Adipocyte (in vitro differentiated cells): ENCODE measurements at regions not wholly inside any gene's neighbourhood (a gene's known extent, or its start where the extent isn't known, plus 50 kb on each side); places are given as distances from the start of the nearest gene placed in this dataset.
A peak's percentile ranks its signal among the peaks of the same experiment; 100 is the strongest.

Experiments
- DNase-seq: peaks from one replicate; pipeline ENCODE4 v3.0.0-alpha.2; 2015; ENCODE audit warnings: low read depth
- H3K27me3 ChIP-seq: replicated peaks from 2 replicates; pipeline ENCODE4 v1.7.0; 2013; ENCODE audit warnings: mild to moderate bottlenecking, low read length, moderate library complexity; ENCODE audit not compliant: control insufficient read depth, insufficient read depth
- H3K36me3 ChIP-seq: 2 replicates; pipeline ENCODE4 v1.7.0; 2013; ENCODE audit warnings: low read length, mild to moderate bottlenecking, moderate library complexity; ENCODE audit not compliant: control insufficient read depth, insufficient read depth, severe bottlenecking
- H3K4me1 ChIP-seq: 2 replicates; pipeline ENCODE4 v1.7.0; 2013; ENCODE audit warnings: mild to moderate bottlenecking, low read length, moderate library complexity; ENCODE audit not compliant: control insufficient read depth, insufficient read depth
- H3K4me3 ChIP-seq: 2 replicates; pipeline ENCODE4 v1.7.0; 2013; ENCODE audit warnings: mild to moderate bottlenecking, low read length, moderate library complexity
- H3K9ac ChIP-seq: 2 replicates; pipeline ENCODE4 v1.7.0; 2013; ENCODE audit warnings: mild to moderate bottlenecking, low read length, moderate library complexity
- H3K9me3 ChIP-seq: 2 replicates; pipeline ENCODE4 v1.7.0; 2013; ENCODE audit warnings: mild to moderate bottlenecking, low read length, moderate library complexity; ENCODE audit not compliant: control insufficient read depth

DNA sequence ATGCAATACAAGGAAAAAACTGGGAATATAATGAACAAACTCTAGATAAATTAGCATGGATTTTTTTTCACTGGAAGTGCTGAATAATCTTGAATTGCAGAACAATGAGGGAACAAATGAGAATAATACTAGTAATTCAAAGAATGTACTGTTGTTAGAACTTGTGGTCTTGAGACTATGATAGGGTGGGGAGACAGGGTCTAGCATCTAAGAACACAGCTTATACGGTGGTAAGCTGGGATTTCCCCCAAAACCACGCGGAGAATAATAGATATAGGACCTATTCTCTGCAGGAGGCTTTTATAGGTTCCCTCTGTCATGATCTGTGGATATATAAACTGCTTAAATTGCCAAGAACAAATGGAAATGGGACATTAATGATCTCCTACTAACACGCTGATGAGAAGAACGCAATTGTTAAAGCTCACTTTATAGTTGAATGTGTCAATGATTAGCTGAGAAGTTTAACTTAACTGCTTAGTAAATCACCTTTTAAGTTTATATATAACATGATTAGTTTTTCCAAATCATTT lies 692.3 kb downstream of the ZPLD1 start:
- Histone ChIP-seq H3K27me3 (no peaks in the 10 kb centered on the region), H3K9me3 (no peaks in the 10 kb centered on the region)
- DNase-seq: no peak

DNA sequence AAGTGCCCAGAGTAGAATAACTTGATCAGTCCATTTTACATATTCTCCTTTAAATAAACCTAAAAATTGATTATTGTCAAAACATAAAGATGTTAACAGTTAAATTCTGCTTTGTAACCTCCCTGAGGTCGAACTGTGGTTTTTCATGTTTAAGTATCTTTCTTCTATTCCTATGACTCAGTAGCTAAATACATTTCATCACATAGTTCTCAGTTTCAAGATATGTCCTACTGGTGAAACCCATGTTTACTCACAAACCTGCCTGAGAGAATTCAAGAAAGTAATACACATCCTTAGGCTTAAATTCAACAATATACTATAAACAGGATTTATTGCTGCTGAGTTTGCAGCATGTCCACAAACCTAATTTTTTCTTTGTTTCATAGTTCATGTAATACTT lies 692.9 kb downstream of the ZPLD1 start:
- no peaks in the 10 kb centered on the region for H3K9me3 ChIP-seq
- H3K4me3 ChIP-seq: no peak overlapping the region
- H3K36me3 ChIP-seq: no peaks in the 10 kb centered on the region
- no peak overlapping the region for H3K9ac ChIP-seq
- peak; percentile 60 for DNase-seq
- peaks cover 8% of the 10 kb centered on the region for H3K4me1 ChIP-seq
- no peaks in the 10 kb centered on the region for H3K27me3 ChIP-seq

More for the DNA sequence above, 692.3 kb downstream of the ZPLD1 start:
- Histone ChIP-seq H3K4me3 (no peak overlapping the region), H3K9ac (no peak overlapping the region), H3K36me3 (no peaks in the 10 kb centered on the region), H3K4me1 (peaks cover 8% of the 10 kb centered on the region)

DNA sequence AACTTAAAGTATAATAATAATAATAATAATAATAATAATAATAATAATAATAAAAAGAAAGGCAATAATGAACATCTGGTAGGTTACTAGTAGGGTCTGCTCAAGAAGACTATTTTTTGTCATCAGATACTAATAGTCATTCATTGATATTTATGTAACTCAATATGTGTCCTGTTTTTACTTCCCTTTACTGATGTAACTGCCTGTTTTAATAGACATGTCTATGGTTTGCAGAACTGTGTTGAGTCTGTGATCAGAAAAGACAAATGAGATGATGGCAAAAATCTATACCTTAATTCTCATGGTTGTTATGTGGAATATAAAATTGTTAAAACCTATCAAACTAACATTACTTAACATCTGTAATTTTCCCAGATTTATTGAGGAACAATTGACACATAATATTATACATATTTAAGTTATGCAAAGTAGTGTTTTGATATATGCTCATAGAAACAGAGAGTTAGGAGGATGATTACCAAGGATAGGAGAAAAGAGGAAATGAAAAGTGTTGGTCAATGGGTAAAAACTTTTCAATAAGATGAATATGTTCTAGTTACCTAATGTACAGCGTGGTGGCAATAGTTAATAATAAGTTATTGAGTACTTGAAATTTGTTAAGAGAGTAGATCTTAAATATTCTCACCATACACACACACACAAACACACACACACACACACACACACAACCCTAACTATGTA lies 699.4 kb downstream of the ZPLD1 start:
- Histone ChIP-seq H3K27me3 (no peaks in the 10 kb centered on the region), H3K9ac (no peak overlapping the region), H3K36me3 (no peaks in the 10 kb centered on the region), H3K4me3 (no peak overlapping the region), H3K4me1 (no peaks in the 10 kb centered on the region), H3K9me3 (no peaks in the 10 kb centered on the region)
- no peak for DNase-seq

DNA sequence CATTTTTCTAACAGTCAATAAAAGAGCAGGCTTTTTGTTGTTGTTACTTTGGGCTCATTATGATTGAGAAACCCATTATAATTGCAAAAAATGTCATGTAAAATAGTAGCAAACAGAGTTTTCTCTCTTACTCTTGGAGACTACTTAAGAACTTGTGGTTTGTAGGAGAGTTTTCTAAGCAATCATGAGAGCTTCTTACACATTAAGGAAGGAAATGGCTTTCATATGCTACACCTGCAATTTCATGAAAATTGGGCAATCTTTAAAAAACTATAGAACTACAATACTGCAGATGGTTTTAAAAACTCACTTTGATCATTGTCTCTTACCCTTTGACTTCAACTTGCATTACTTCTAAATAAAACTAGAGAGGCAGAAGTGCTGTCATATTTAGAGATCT lies 701.8 kb downstream of the ZPLD1 start:
- Histone ChIP-seq H3K27me3 (no peaks in the 10 kb centered on the region), H3K9ac (no peak overlapping the region), H3K4me3 (no peak overlapping the region), H3K4me1 (no peaks in the 10 kb centered on the region), H3K9me3 (no peaks in the 10 kb centered on the region), H3K36me3 (no peaks in the 10 kb centered on the region)
- no peak for DNase-seq

DNA sequence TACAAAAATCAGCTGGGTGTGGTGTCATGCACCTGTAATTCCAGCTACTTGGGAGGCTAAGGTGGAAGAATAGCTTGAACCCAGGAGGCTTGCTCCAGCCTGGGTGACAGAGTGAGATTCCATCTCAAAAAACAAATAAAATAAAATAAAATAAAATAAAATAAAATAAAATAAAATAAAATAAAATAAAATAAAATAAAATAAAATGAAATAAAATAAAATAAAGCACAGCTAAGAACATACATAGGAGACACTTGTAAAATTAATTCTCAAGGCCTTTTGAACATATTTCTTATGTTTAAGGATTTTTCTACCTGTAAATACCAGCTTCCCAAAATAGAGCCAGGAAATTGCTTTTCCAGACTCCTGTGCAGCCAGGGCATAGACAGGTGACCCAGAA lies 703.0 kb downstream of the ZPLD1 start:
- DNase-seq: no peak
- H3K36me3 ChIP-seq: no peaks in the 10 kb centered on the region
- H3K9me3 ChIP-seq: no peaks in the 10 kb centered on the region
- no peak overlapping the region for H3K9ac ChIP-seq
- no peaks in the 10 kb centered on the region for H3K27me3 ChIP-seq
- H3K4me1 ChIP-seq: no peaks in the 10 kb centered on the region
- H3K4me3 ChIP-seq: no peak overlapping the region

DNA sequence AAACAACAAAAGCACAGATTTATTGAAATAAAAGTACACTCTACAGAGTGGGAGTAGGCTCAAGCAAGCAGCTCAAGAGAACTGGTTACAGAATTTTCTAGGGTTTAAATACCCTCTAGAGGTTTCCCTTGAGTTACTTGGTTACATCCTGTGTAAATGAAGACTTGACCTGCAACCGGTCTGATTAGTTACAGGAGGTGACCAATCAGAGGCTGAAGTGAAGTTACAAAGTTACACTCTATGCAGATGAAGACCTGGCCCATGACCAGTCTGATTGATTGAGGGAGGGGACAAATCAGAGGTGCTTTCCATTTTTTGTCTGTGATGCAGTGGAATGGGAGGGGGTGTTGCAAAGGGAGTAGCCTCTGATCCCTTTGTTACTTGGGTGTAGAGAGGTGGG lies 723.4 kb downstream of the ZPLD1 start:
- H3K27me3 ChIP-seq: no peaks in the 10 kb centered on the region
- no peak for DNase-seq
- no peak overlapping the region for H3K4me3 ChIP-seq
- H3K4me1 ChIP-seq: no peaks in the 10 kb centered on the region
- H3K9ac ChIP-seq: no peak overlapping the region
- H3K9me3 ChIP-seq: no peaks in the 10 kb centered on the region
- no peaks in the 10 kb centered on the region for H3K36me3 ChIP-seq

DNA sequence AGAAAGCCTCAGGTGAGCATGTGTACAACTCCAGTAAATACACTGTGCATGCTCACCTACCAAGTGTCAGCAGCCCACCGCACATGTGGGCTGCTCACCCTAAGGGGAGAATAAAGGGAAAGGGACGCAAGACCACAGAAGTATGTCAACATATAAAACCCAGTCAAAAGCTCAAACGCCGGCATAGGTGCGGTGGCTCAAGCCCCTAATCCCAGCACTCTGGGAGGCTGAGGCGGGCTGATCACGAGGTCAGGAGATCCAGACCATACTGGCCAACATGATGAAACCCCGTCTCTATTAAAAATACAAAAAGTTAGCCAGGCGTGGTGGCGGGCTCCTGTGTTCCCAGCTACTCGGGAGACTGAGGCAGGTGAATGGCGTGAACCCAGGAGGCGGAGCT lies 732.1 kb downstream of the ZPLD1 start:
- no peak for DNase-seq
- no peak overlapping the region for H3K9ac ChIP-seq
- no peaks in the 10 kb centered on the region for H3K27me3 ChIP-seq
- no peaks in the 10 kb centered on the region for H3K36me3 ChIP-seq
- no peaks in the 10 kb centered on the region for H3K4me1 ChIP-seq
- H3K4me3 ChIP-seq: no peak overlapping the region
- no peaks in the 10 kb centered on the region for H3K9me3 ChIP-seq

DNA sequence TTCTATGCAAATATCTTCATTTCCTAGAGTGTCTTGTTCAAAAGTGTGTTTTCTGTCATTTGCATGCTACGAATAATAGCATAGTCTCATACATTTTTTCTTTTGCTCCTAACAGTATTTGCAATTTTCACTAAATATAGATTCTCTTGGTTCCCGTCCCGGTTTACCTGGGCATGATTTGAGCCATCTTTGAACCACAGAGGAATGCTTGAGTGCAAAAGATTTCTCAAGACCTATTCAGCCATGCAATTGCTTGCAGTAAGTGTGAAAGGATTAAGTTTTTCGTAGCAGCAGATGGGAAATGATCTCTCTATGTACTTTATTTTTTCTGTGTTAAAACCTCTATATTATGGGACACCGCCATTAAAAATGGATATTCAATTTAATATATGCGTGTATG lies 733.0 kb downstream of the ZPLD1 start:
- H3K27me3 ChIP-seq: no peaks in the 10 kb centered on the region

DNA sequence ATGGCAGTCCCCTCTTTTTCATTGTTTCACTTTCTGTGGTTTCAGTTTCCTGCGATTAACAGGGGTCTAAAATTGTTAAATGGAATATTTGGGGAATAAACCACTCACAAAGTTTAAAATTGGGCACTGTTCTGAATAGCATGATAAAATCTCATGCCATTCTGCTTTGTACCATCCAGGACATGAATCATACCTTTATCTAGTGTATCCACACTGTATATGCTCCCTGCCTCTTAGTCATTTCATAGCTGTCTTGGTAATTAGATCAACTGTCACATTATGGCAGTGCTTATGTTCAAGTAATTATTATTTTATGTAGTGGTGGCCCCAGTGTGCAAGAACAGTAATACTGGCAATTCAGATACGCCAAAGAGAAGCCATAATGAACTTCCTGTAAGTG lies 734.5 kb downstream of the ZPLD1 start:
- Histone ChIP-seq H3K4me1 (no peaks in the 10 kb centered on the region), H3K9ac (no peak overlapping the region), H3K36me3 (no peaks in the 10 kb centered on the region), H3K27me3 (no peaks in the 10 kb centered on the region), H3K4me3 (no peak overlapping the region), H3K9me3 (no peaks in the 10 kb centered on the region)
- peak; percentile 11 for DNase-seq

More for the DNA sequence above, 733.0 kb downstream of the ZPLD1 start:
- H3K9me3 ChIP-seq: no peaks in the 10 kb centered on the region
- no peak overlapping the region for H3K4me3 ChIP-seq
- no peak overlapping the region for H3K9ac ChIP-seq
- no peaks in the 10 kb centered on the region for H3K4me1 ChIP-seq
- H3K36me3 ChIP-seq: no peaks in the 10 kb centered on the region
- no peak for DNase-seq

DNA sequence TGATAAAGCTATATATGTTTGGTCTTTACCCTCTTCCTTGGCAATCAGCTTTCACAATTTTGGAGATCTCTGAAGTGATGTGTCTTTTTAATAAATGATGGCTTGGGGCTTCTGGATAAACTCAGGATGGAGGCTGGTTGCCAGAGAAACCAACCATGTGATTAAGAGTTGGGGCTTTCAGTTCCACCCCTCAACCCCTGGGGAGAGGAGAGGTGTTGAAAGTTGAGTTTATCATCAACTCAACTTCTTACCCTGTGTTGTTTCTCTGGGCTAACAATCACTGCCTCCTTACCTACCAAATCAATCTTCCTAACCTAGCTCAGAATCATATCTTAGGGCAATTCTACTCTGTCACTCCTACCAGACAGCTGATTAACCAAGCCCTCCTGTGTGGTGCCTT lies 735.8 kb downstream of the ZPLD1 start:
- no peak overlapping the region for H3K9ac ChIP-seq
- no peak overlapping the region for H3K4me3 ChIP-seq
- no peak for DNase-seq
- H3K9me3 ChIP-seq: no peaks in the 10 kb centered on the region
- H3K27me3 ChIP-seq: no peaks in the 10 kb centered on the region
- no peaks in the 10 kb centered on the region for H3K4me1 ChIP-seq
- H3K36me3 ChIP-seq: no peaks in the 10 kb centered on the region

DNA sequence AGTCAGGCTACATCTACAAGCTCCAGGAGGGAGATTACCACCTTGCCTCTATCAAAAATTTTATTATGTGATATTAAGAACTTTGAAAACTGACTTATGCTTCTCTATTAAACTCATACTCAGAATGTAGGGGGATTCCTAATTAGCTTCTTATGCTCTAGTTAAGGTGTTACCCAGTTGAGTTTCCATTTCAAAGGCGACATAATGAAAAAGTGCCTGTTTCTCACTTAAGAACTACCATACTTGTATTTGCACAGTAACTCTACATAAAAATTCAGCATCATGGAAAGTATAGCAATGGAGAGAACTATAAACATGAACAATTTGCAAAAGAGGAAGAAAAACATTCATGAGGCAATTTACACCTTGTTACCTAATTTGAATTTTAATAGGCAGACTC lies 739.1 kb downstream of the ZPLD1 start:
- Histone ChIP-seq H3K4me3 (no peak overlapping the region), H3K4me1 (no peaks in the 10 kb centered on the region), H3K9ac (no peak overlapping the region), H3K9me3 (peaks cover 8% of the 10 kb centered on the region), H3K36me3 (no peaks in the 10 kb centered on the region), H3K27me3 (no peaks in the 10 kb centered on the region)
- no peak for DNase-seq

DNA sequence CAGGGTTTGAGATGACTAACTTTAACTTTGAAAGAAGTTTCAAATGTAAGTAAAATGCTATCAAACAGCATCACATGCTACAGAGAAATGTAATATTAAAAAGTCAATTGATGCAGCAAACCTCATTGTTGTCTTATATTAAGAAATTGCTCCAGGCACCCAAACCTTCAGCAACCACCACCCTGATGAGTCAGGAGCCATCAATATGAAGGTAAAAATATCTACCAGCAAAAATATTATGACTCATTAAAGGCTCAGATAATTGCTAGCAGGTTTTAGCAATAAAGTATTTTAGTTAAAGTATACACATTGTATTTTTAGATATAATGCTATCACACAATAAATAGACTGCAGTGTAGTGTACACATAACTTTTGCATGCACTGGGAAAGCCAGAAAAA lies 746.3 kb downstream of the ZPLD1 start:
- Histone ChIP-seq H3K9ac (no peak overlapping the region), H3K4me1 (no peaks in the 10 kb centered on the region), H3K27me3 (no peaks in the 10 kb centered on the region), H3K36me3 (no peaks in the 10 kb centered on the region), H3K4me3 (no peak overlapping the region), H3K9me3 (peaks cover 10% of the 10 kb centered on the region)
- peak; percentile 12 for DNase-seq
